SK-N-SH (cell line): ENCODE measurements at regions not wholly inside any gene's neighbourhood (a gene's known extent, or its start where the extent isn't known, plus 50 kb on each side); places are given as distances from the start of the nearest gene placed in this dataset.

ENCODE experiments used
- CTCF ChIA-PET: fragments of 300-600, 350-600 bp; formaldehyde crosslinking; extraction: SDS; loops from one replicate; lab custom pipeline; 2021; lab: Yijun Ruan, JAX
- POLR2A ChIA-PET: fragments of 350-600 bp; sonication (Branson Sonifier 250); formaldehyde crosslinking; extraction: SDS; loops from one replicate; lab custom pipeline; 2020; ENCODE audit warnings: antibody characterized with exemption, inconsistent platforms; lab: Yijun Ruan, JAX
- DNase-seq: peaks from one replicate; pipeline ENCODE4 v3.0.0; 2012
- H2AFZ ChIP-seq: fragments of 200-600 bp; sonication (generic); 2 replicates; pipeline ENCODE4 v1.8.1; 2016; ENCODE audit warnings: antibody characterized with exemption, mild to moderate bottlenecking, low read depth
- H3F3A ChIP-seq: fragments of 200-600 bp; sonication (generic); replicated peaks from 2 replicates; pipeline ENCODE3; 2016; ENCODE audit warnings: antibody characterized with exemption, mild to moderate bottlenecking; ENCODE audit not compliant: insufficient read depth
- H3K27ac ChIP-seq, 2 experiments: fragments of 200-500 bp in 1 of 2; fragments of 200-600 bp in 1 of 2; sonication (Bioruptor generic) in 1 of 2; sonication (generic), shearing (Covaris generic) in 1 of 2; 2 replicates each; pipeline versions ENCODE4 v1.5.1 to v1.6.1; 2014 to 2016; ENCODE audit warnings: low read depth in 2 of 2, inconsistent platforms in 1 of 2, low read length in 1 of 2, mild to moderate bottlenecking in 1 of 2, mixed read lengths in 1 of 2
- H3K27me3 ChIP-seq: fragments of 200-600 bp; sonication (generic), shearing (Covaris generic); 2 replicates; pipeline ENCODE4 v1.6.1; 2016; ENCODE audit warnings: mixed run types; ENCODE audit not compliant: insufficient read depth
- H3K36me3 ChIP-seq, 2 experiments: fragments of 200-500 bp in 1 of 2; fragments of 200-600 bp in 1 of 2; sonication (Bioruptor generic) in 1 of 2; sonication (generic) in 1 of 2; replicated peaks in 1 of 2; 2 replicates each; pipeline versions ENCODE3 to v1.5.1; 2014 to 2016; ENCODE audit warnings: low read length in 1 of 2, mild to moderate bottlenecking in 1 of 2; ENCODE audit not compliant: insufficient read depth in 2 of 2, control insufficient read depth in 1 of 2
- H3K4me1 ChIP-seq, 2 experiments: fragments of 200-500 bp in 1 of 2; fragments of 200-600 bp in 1 of 2; sonication (Bioruptor generic) in 1 of 2; sonication (generic), shearing (Covaris generic) in 1 of 2; 2 replicates each; pipeline versions ENCODE4 v1.5.1 to v1.6.1; 2014 to 2016; ENCODE audit warnings: low read depth in 1 of 2, low read length in 1 of 2, mixed run types in 1 of 2; ENCODE audit not compliant: insufficient read depth in 2 of 2, control insufficient read depth in 1 of 2
- H3K4me2 ChIP-seq: fragments of 200-600 bp; sonication (generic), shearing (Covaris generic); 2 replicates; pipeline ENCODE4 v1.6.1; 2017; ENCODE audit warnings: mixed run types
- H3K4me3 ChIP-seq, 2 experiments: fragments of 200-500 bp in 1 of 2; fragments of 200-600 bp in 1 of 2; sonication (Bioruptor generic) in 1 of 2; sonication (generic), shearing (Covaris generic) in 1 of 2; 2 replicates each; pipeline versions ENCODE4 v1.5.1 to v1.8.1; 2014 to 2016; ENCODE audit warnings: low read depth in 2 of 2, inconsistent platforms in 1 of 2, low read length in 1 of 2, mild to moderate bottlenecking in 1 of 2, mixed read lengths in 1 of 2, moderate library complexity in 1 of 2
- H3K79me2 ChIP-seq: fragments of 200-600 bp; sonication (generic); 2 replicates; pipeline ENCODE4 v1.8.1; 2017; ENCODE audit warnings: mild to moderate bottlenecking; ENCODE audit not compliant: insufficient read depth
- H3K9ac ChIP-seq: fragments of 200-600 bp; sonication (generic); 2 replicates; pipeline ENCODE4 v1.6.1; 2017; ENCODE audit warnings: mixed run types
- H3K9me2 ChIP-seq: fragments of 200-600 bp; sonication (generic); 2 replicates; pipeline ENCODE4 v1.6.1; 2017; ENCODE audit warnings: mixed run types
- H3K9me3 ChIP-seq: fragments of 200-600 bp; sonication (generic); 2 replicates; pipeline ENCODE4 v1.6.1; 2017; ENCODE audit warnings: mixed run types, mild to moderate bottlenecking, moderate library complexity
- H4K20me1 ChIP-seq: fragments of 200-600 bp; sonication (generic); 2 replicates; pipeline ENCODE4 v1.6.1; 2017; ENCODE audit warnings: mild to moderate bottlenecking, mixed run types; ENCODE audit not compliant: insufficient read depth
- EZH2phosphoT487 ChIP-seq: fragments of 200-600 bp; sonication (generic); IDR thresholded peaks from 2 replicates; pipeline ENCODE4 v1.6.1; 2017; ENCODE audit warnings: low read depth, mixed run types, mild to moderate bottlenecking, antibody characterized with exemption, moderate library complexity, borderline replicate concordance
- FOSL2 ChIP-seq: IDR thresholded peaks from 2 replicates; pipeline ENCODE4 v1.4.0; 2012; ENCODE audit warnings: low read depth, mild to moderate bottlenecking, moderate library complexity, borderline replicate concordance
- FOXJ3 ChIP-seq: sonication (generic); formaldehyde crosslinking; IDR thresholded peaks from 2 replicates; pipeline ENCODE4 v1.5.1; 2020; ENCODE audit warnings: mild to moderate bottlenecking, missing genetic modification reagents
- JUND ChIP-seq: IDR thresholded peaks from 2 replicates; pipeline ENCODE4 v1.4.0; 2012
- POLR2AphosphoS5 ChIP-seq: IDR thresholded peaks from 2 replicates; pipeline ENCODE4 v1.6.1; 2012; ENCODE audit warnings: low read depth, low read length
- RCOR1 ChIP-seq: fragments of 150-350 bp; IDR thresholded peaks from 2 replicates; pipeline ENCODE4 v1.6.1; 2017; ENCODE audit warnings: antibody characterized with exemption, low read length
- RFX5 ChIP-seq: IDR thresholded peaks from 2 replicates; pipeline ENCODE4 v1.6.1; 2012; ENCODE audit warnings: mild to moderate bottlenecking, improper control_type of control experiment, low read length
- SMC3 ChIP-seq: IDR thresholded peaks from 2 replicates; pipeline ENCODE4 v1.6.1; 2012; ENCODE audit warnings: low read depth, low read length, improper control_type of control experiment
- TCF12 ChIP-seq: IDR thresholded peaks from 2 replicates; pipeline ENCODE4 v1.4.0; 2012
- WGBS: methylation state at CpG from one replicate; pipeline ENCODE4 v1.1.6; 2017; ENCODE audit warnings: low lambda C conversion rate; 5-methylcytosine and 5-hydroxymethylcytosine counted together

- 0 out of 2 replicates have a peak overlapping the region, but pooled peaks have one; percentile 2 for H3K4me2 ChIP-seq
- H3K4me3 ChIP-seq, result no peak overlapping the region
- H3K9me2 ChIP-seq, result no peaks in the 10 kb centered on the region
- POLR2A ChIA-PET, result no interaction called here
- H3K27me3 ChIP-seq, result no peaks in the 10 kb centered on the region
- WGBS, result 71% methylated on average over 5 of the region's 5 CpGs
- peaks cover 0 to 40% of the 10 kb centered on the region in 2 experiments for H3K36me3 ChIP-seq
- H3K9ac ChIP-seq, result no peak overlapping the region
- H4K20me1 ChIP-seq, result no peaks in the 10 kb centered on the region
- peak overlapping the region; percentile 46 to 64; a peak in 3 of 4 replicates for H3K27ac ChIP-seq
- H3K9me3 ChIP-seq, result no peaks in the 10 kb centered on the region
- peaks cover 37% of the 10 kb centered on the region for H3F3A ChIP-seq
- no peak for DNase-seq
- H3K4me1 ChIP-seq, result peaks cover 0 to 55% of the 10 kb centered on the region in 2 experiments
- no peak for TF ChIP-seq FOSL2
- no peak for TF ChIP-seq RFX5
- TF ChIP-seq RCOR1, result no peak
- TF ChIP-seq, all 33 proteins: peak for 0
- Histone ChIP-seq H2AFZ (no peak overlapping the region), H3K79me2 (peaks cover 68% of the 10 kb centered on the region)
- CTCF ChIA-PET, result interaction anchor here (0.6 to 6.6 kb wide), 7 partner anchors 12 to 159 kb away, joined by 3 to 39 read pairs (median 5); partner anchors contain the start of gene DST
Measured at GRCh38 chr6:56693246-56693607, 50.5 kb upstream of the DST start.

GRCh38 chr6:56692523-56693245 lies 50.0 kb upstream of the DST start:
- no peaks in the 10 kb centered on the region for H3K27me3 ChIP-seq
- H3K36me3 ChIP-seq, result peaks cover 0 to 44% of the 10 kb centered on the region in 2 experiments
- CTCF ChIA-PET, result interaction anchor here (0.6 to 6.6 kb wide), 7 partner anchors 12 to 159 kb away, joined by 3 to 39 read pairs (median 5); partner anchors contain the start of gene DST
- no peaks in the 10 kb centered on the region for H3K9me3 ChIP-seq
- H3K4me1 ChIP-seq, result peaks cover 0 to 60% of the 10 kb centered on the region in 2 experiments
- no peaks in the 10 kb centered on the region for H4K20me1 ChIP-seq
- no peak overlapping the region for H3K4me3 ChIP-seq
- peaks cover 37% of the 10 kb centered on the region for H3F3A ChIP-seq
- H3K27ac ChIP-seq, result peak overlapping the region; percentile 46 to 64; a peak in 3 of 4 replicates
- WGBS, result 84% methylated on average over 8 of the region's 8 CpGs
- no peak for DNase-seq
- H2AFZ ChIP-seq, result no peak overlapping the region
- 0 out of 2 replicates have a peak overlapping the region, but pooled peaks have one; percentile 17 for H3K4me2 ChIP-seq
- peaks cover 68% of the 10 kb centered on the region for H3K79me2 ChIP-seq
- POLR2A ChIA-PET, result no interaction called here
- no peaks in the 10 kb centered on the region for H3K9me2 ChIP-seq
- TF ChIP-seq EZH2phosphoT487 (no peak), FOSL2 (no peak), SMC3 (no peak), TCF12 (no peak), FOXJ3 (CRISPR knock-in tag) (no peak), POLR2AphosphoS5 (no peak), JUND (no peak)
- TF ChIP-seq, all 33 proteins: peak for 0
- H3K9ac ChIP-seq, result no peak overlapping the region
